DOHH2 (cell line): ENCODE measurements at regions not wholly inside any gene's neighbourhood (a gene's known extent, or its start where the extent isn't known, plus 50 kb on each side); places are given as distances from the start of the nearest gene placed in this dataset.

Experiments
- EZH2phosphoT487 ChIP-seq: fragments of 200-600 bp; sonication (generic); IDR thresholded peaks from 2 replicates; pipeline ENCODE4 v1.6.1; 2017; ENCODE audit warnings: borderline replicate concordance, mild to moderate bottlenecking, antibody characterized with exemption, low read length, moderate library complexity, mixed read lengths
- TF ChIP-seq, protein P1 (sequence below): fragments of 200-600 bp; sonication (generic); IDR thresholded peaks from one replicate; pipeline ENCODE4 v1.5.1; 2014; ENCODE audit warnings: antibody characterized with exemption, mild to moderate bottlenecking, low read depth, low read length; ENCODE audit not compliant: poor library complexity, severe bottlenecking

DNA sequence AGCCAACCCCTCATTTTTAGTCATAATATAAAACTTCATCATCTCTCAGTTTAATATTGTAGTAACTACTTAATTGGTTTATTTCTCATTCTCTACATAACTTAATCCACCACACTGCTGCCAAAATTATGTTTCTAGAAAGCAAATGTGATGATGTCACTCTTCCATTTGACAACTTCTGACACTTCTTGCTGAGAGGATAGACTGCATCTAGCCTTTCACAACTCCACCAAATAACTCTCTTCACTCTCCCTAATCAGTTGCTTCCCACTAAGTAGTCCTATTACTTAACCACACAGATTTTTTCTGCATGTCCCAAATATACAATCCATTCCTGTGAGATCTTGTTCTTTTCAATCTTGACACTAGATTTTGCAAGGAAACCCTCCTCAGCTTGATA, 951.3 kb downstream of the EPHA7 start:
- TF ChIP-seq, protein P1, sequence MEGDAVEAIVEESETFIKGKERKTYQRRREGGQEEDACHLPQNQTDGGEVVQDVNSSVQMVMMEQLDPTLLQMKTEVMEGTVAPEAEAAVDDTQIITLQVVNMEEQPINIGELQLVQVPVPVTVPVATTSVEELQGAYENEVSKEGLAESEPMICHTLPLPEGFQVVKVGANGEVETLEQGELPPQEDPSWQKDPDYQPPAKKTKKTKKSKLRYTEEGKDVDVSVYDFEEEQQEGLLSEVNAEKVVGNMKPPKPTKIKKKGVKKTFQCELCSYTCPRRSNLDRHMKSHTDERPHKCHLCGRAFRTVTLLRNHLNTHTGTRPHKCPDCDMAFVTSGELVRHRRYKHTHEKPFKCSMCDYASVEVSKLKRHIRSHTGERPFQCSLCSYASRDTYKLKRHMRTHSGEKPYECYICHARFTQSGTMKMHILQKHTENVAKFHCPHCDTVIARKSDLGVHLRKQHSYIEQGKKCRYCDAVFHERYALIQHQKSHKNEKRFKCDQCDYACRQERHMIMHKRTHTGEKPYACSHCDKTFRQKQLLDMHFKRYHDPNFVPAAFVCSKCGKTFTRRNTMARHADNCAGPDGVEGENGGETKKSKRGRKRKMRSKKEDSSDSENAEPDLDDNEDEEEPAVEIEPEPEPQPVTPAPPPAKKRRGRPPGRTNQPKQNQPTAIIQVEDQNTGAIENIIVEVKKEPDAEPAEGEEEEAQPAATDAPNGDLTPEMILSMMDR = no peak
- no peak for TF ChIP-seq EZH2phosphoT487
